Mesendoderm (in vitro differentiated cells): ENCODE measurements at regions not wholly inside any gene's neighbourhood (a gene's known extent, or its start where the extent isn't known, plus 50 kb on each side); places are given as distances from the start of the nearest gene placed in this dataset.

ENCODE experiments used
- DNase-seq: peaks from one replicate; pipeline ENCODE4 v3.0.0; 2013
- H2AK5ac ChIP-seq: 2 replicates; pipeline ENCODE4 v1.6.1; 2013; ENCODE audit warnings: low read length, inconsistent platforms
- H2BK120ac ChIP-seq: 2 replicates; pipeline ENCODE4 v1.6.1; 2013; ENCODE audit warnings: low read depth, mild to moderate bottlenecking, low read length, moderate library complexity, mixed read lengths
- H2BK15ac ChIP-seq: replicated peaks from 2 replicates; pipeline ENCODE4 v1.6.1; 2013; ENCODE audit warnings: low read depth, mild to moderate bottlenecking, moderate library complexity
- H2BK5ac ChIP-seq: 2 replicates; pipeline ENCODE4 v1.6.1; 2013; ENCODE audit warnings: low read length, inconsistent platforms
- H3K18ac ChIP-seq: 2 replicates; pipeline ENCODE4 v1.6.1; 2013; ENCODE audit warnings: mild to moderate bottlenecking, low read length, mixed read lengths
- H3K23ac ChIP-seq: one replicate; pipeline ENCODE4 v1.6.1; 2013; ENCODE audit warnings: low read length
- H3K27ac ChIP-seq: 2 replicates; pipeline ENCODE4 v1.5.1; 2013; ENCODE audit warnings: low read depth, mild to moderate bottlenecking, inconsistent platforms, low read length, moderate library complexity
- H3K27me3 ChIP-seq: 2 replicates; pipeline ENCODE4 v1.6.1; 2013; ENCODE audit warnings: low read length, control low read depth, mild to moderate bottlenecking, inconsistent platforms; ENCODE audit not compliant: insufficient read depth, poor library complexity
- H3K36me3 ChIP-seq: 2 replicates; pipeline ENCODE4 v1.6.1; 2013; ENCODE audit warnings: low read length, inconsistent platforms; ENCODE audit not compliant: control insufficient read depth, insufficient read depth
- H3K4ac ChIP-seq: one replicate; pipeline ENCODE4 v1.6.1; 2013; ENCODE audit warnings: low read depth, mild to moderate bottlenecking, low read length, moderate library complexity
- H3K4me1 ChIP-seq: 2 replicates; pipeline ENCODE4 v1.6.1; 2013; ENCODE audit warnings: low read depth, low read length, inconsistent platforms; ENCODE audit not compliant: control insufficient read depth
- H3K4me2 ChIP-seq: 2 replicates; pipeline ENCODE4 v1.6.1; 2013; ENCODE audit warnings: low read length
- H3K4me3 ChIP-seq: 2 replicates; pipeline ENCODE4 v1.5.1; 2013; ENCODE audit warnings: mild to moderate bottlenecking, low read length
- H3K56ac ChIP-seq: one replicate; pipeline ENCODE4 v1.6.1; 2013; ENCODE audit warnings: low read length
- H3K79me1 ChIP-seq: 2 replicates; pipeline ENCODE4 v1.6.1; 2013; ENCODE audit warnings: low read length, inconsistent platforms
- H3K79me2 ChIP-seq: 2 replicates; pipeline ENCODE4 v1.6.1; 2013; ENCODE audit warnings: mild to moderate bottlenecking, low read length; ENCODE audit not compliant: control insufficient read depth, insufficient read depth
- H3K9ac ChIP-seq: 2 replicates; pipeline ENCODE4 v1.6.1; 2013; ENCODE audit warnings: low read length, inconsistent platforms
- H4K5ac ChIP-seq: one replicate; pipeline ENCODE4 v1.6.1; 2013; ENCODE audit warnings: low read length
- H4K8ac ChIP-seq: one replicate; pipeline ENCODE4 v1.6.1; 2013; ENCODE audit warnings: low read depth, mild to moderate bottlenecking, control low read depth, low read length, moderate library complexity
- WGBS: extraction: QIAGEN DNeasy Blood & Tissue Kit; methylation state at CpG from one replicate; pipeline ENCODE4 v1.1.7; 2013; ENCODE audit warnings: low lambda C conversion rate, missing lambda C conversion rate; ENCODE audit not compliant: insufficient coverage; ENCODE audit errors: extremely low coverage; 5-methylcytosine and 5-hydroxymethylcytosine counted together

DNA sequence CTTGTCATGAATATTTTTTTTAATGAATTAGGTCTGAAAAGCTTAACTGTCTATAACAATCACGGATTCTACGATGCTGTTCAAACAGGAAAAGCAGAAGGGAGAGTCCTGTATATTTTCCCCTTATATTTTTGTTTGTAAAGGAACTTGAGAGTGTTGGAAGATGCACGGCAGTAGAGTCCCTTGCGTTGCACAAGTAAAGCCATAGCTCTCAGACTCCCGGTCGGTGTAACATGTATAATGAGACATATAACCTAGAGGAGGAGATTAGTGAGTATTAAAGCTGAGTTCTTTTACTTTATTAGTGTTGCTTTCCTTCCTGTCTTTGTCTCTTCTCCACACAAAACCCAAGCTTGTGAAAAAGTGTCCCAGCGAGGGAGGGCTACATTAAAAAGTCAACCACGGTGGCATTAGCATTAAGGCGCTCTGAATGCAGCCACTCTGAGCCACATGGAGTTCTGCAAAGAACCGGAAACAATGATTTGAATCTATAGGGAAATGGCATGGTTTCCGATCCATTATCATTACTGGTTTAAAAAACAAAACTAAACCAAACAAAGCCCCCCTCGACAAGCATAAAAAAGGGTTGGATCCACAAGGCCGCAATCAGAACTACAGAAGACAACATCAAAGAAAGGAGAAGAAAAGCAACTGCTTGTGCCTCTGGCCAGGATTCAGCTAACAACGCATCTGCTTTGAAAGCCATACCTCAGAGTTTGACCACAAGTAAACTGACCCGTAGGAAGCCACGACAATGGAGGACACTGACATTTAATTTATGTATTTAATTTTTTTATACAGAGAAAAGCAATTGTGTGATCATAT is 356.8 kb downstream of the LMO4 start:
- no peak overlapping the region for H2BK120ac ChIP-seq
- no peak overlapping the region for H3K27ac ChIP-seq
- WGBS: no CpG with 5 or more reads among the region's 16 CpGs
- H3K79me1 ChIP-seq: no peaks in the 10 kb centered on the region
- H3K18ac ChIP-seq: no peak overlapping the region
- H3K4me3 ChIP-seq: no peak overlapping the region
- H4K8ac ChIP-seq: no peak overlapping the region
- no peak overlapping the region for H3K9ac ChIP-seq
- H3K27me3 ChIP-seq: no peaks in the 10 kb centered on the region
- H4K5ac ChIP-seq: no peak overlapping the region
- no peak overlapping the region for H3K56ac ChIP-seq
- H3K23ac ChIP-seq: no peak overlapping the region
- peak overlapping the region; percentile 3 for H2BK15ac ChIP-seq
- H3K4me2 ChIP-seq: no peak overlapping the region
- H3K4ac ChIP-seq: no peak overlapping the region
- no peak overlapping the region for H2AK5ac ChIP-seq
- no peak overlapping the region for H2BK5ac ChIP-seq
- no peaks in the 10 kb centered on the region for H3K79me2 ChIP-seq
- no peaks in the 10 kb centered on the region for H3K4me1 ChIP-seq
- H3K36me3 ChIP-seq: no peaks in the 10 kb centered on the region
- no peak for DNase-seq

GRCh38 chr1:87686136-87686495 is 357.4 kb downstream of the LMO4 start:
- DNase-seq: no peak
- Histone ChIP-seq H3K4ac (no peak overlapping the region), H3K4me1 (no peaks in the 10 kb centered on the region), H3K36me3 (no peaks in the 10 kb centered on the region), H4K5ac (no peak overlapping the region), H3K56ac (no peak overlapping the region), H2AK5ac (no peak overlapping the region), H3K27me3 (no peaks in the 10 kb centered on the region), H2BK120ac (no peak overlapping the region), H3K18ac (no peak overlapping the region), H3K23ac (no peak overlapping the region), H3K4me3 (no peak overlapping the region), H4K8ac (no peak overlapping the region), H3K4me2 (no peak overlapping the region), H2BK15ac (no peak overlapping the region), H3K79me1 (no peaks in the 10 kb centered on the region), H3K9ac (no peak overlapping the region), H3K79me2 (no peaks in the 10 kb centered on the region), H2BK5ac (no peak overlapping the region), H3K27ac (no peak overlapping the region)
- no CpG with 5 or more reads among the region's 1 CpG for WGBS

DNA sequence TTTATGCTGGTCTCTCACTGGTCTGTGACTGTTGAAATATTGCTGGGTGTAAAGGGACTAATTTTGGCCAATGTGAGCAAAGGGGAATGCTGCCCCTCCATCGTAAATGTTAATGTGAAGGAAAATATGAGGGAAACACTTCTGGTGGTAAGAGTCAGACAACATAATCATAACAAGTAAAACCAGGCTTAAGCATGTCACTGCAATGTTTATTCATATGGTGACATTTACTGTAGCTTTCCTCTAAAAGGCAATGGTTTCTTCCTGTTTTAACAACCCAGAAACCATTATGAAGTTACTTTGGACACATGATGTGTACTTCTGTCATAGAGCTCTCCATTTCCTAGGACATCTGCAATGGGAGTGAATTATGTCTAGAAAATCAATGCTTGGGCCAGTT is 358.0 kb downstream of the LMO4 start:
- no peaks in the 10 kb centered on the region for H3K27me3 ChIP-seq
- H3K4me3 ChIP-seq: no peak overlapping the region
- H2BK5ac ChIP-seq: no peak overlapping the region
- no peaks in the 10 kb centered on the region for H3K4me1 ChIP-seq
- no peaks in the 10 kb centered on the region for H3K79me2 ChIP-seq
- H3K27ac ChIP-seq: no peak overlapping the region
- H3K36me3 ChIP-seq: no peaks in the 10 kb centered on the region
- WGBS: no CpG with 5 or more reads among the region's 1 CpG
- no peak overlapping the region for H3K56ac ChIP-seq
- H4K8ac ChIP-seq: no peak overlapping the region
- no peak overlapping the region for H3K4me2 ChIP-seq
- no peak overlapping the region for H3K4ac ChIP-seq
- no peaks in the 10 kb centered on the region for H3K79me1 ChIP-seq
- H4K5ac ChIP-seq: no peak overlapping the region
- no peak overlapping the region for H3K9ac ChIP-seq
- H3K23ac ChIP-seq: peak overlapping the region; percentile 38
- no peak overlapping the region for H2BK120ac ChIP-seq
- DNase-seq: no peak
- H3K18ac ChIP-seq: no peak overlapping the region
- no peak overlapping the region for H2AK5ac ChIP-seq
- H2BK15ac ChIP-seq: no peak overlapping the region

DNA sequence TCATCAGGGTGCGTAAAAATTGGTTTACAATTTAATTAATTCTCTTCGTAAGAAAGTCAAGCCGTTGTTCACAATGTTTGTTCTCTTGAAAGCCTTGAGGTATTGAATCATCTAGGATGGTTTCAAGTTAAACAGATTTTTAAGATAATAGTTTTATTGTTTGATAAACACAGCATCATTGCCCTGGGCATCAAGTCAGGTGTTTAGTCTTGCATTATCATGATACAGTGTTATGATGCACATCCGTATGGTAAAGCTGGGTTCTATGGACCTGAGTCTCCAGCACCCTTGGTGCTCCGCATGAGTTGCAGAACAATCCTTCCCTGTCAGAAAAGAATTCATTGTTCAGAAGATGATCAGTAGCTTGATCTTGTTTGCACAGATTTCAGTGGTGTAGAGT is 359.5 kb downstream of the LMO4 start:
- Histone ChIP-seq H2BK5ac (no peak overlapping the region), H3K23ac (no peak overlapping the region), H3K9ac (no peak overlapping the region), H3K4me3 (no peak overlapping the region), H3K4ac (no peak overlapping the region), H3K18ac (no peak overlapping the region), H3K4me1 (no peaks in the 10 kb centered on the region), H3K79me1 (no peaks in the 10 kb centered on the region), H3K27ac (no peak overlapping the region), H3K4me2 (no peak overlapping the region), H4K5ac (no peak overlapping the region), H2BK120ac (no peak overlapping the region), H3K56ac (no peak overlapping the region), H3K79me2 (no peaks in the 10 kb centered on the region), H2AK5ac (no peak overlapping the region), H2BK15ac (no peak overlapping the region), H3K36me3 (no peaks in the 10 kb centered on the region), H4K8ac (no peak overlapping the region), H3K27me3 (no peaks in the 10 kb centered on the region)
- WGBS: no CpG with 5 or more reads among the region's 5 CpGs
- DNase-seq: no peak

DNA sequence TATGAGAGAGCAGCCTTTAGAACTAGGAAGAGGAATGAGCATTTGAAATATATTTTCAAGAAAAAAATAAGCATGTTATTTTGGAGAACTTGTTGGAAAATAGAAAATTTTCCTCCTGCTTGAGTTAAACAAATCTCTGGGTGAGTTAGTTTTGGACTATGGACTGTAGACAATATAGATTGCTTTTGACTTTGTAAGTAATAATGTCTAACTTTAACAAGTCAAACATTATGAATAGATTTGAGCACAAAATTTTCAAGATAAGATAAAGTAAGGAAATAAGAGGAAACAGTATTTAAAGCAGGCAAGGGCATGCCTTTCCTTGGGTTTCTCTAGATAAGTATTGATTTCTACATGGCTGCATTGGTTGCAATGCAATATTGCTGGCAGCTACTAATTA is 360.8 kb downstream of the LMO4 start:
- H4K5ac ChIP-seq: no peak overlapping the region
- no peak overlapping the region for H3K56ac ChIP-seq
- no peaks in the 10 kb centered on the region for H3K79me1 ChIP-seq
- no peaks in the 10 kb centered on the region for H3K36me3 ChIP-seq
- H3K27ac ChIP-seq: no peak overlapping the region
- H3K4ac ChIP-seq: no peak overlapping the region
- H3K23ac ChIP-seq: no peak overlapping the region
- no peak for DNase-seq
- H3K4me2 ChIP-seq: no peak overlapping the region
- no peak overlapping the region for H4K8ac ChIP-seq
- H3K27me3 ChIP-seq: no peaks in the 10 kb centered on the region
- H3K79me2 ChIP-seq: no peaks in the 10 kb centered on the region
- H2AK5ac ChIP-seq: no peak overlapping the region
- H3K18ac ChIP-seq: no peak overlapping the region
- no peak overlapping the region for H3K4me3 ChIP-seq
- no peak overlapping the region for H2BK120ac ChIP-seq
- H3K4me1 ChIP-seq: no peaks in the 10 kb centered on the region
- H3K9ac ChIP-seq: no peak overlapping the region
- H2BK5ac ChIP-seq: no peak overlapping the region
- no peak overlapping the region for H2BK15ac ChIP-seq

DNA sequence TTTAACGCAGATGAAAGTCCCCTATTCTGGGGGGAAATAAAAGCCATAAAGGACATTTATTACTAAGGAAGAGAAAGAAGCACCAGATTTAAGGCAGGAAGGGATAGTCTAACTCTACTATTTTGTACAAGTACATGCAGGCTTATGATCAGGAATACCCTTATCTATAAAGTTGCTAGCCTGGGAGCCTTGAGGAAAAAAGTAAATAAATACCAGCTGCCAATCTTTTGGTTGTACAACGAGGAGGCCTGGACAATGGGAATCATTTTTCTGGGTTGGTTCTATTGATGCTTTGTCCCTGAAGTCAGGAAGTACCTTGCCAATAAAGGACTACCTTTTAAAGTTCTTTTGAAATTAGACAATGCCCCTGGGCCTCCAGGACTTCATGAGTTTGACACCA is 367.8 kb downstream of the LMO4 start:
- no peak overlapping the region for H3K56ac ChIP-seq
- H3K27ac ChIP-seq: no peak overlapping the region
- no peak overlapping the region for H4K5ac ChIP-seq
- H3K4ac ChIP-seq: no peak overlapping the region
- H3K79me1 ChIP-seq: no peaks in the 10 kb centered on the region
- H3K36me3 ChIP-seq: no peaks in the 10 kb centered on the region
- no peaks in the 10 kb centered on the region for H3K79me2 ChIP-seq
- no peak overlapping the region for H4K8ac ChIP-seq
- H3K23ac ChIP-seq: no peak overlapping the region
- H3K27me3 ChIP-seq: no peaks in the 10 kb centered on the region
- no peak overlapping the region for H2BK5ac ChIP-seq
- H3K4me2 ChIP-seq: no peak overlapping the region
- H3K9ac ChIP-seq: no peak overlapping the region
- no peak overlapping the region for H3K4me3 ChIP-seq
- H2BK15ac ChIP-seq: no peak overlapping the region
- no CpG with 5 or more reads among the region's 2 CpGs for WGBS
- H2BK120ac ChIP-seq: no peak overlapping the region
- H3K18ac ChIP-seq: no peak overlapping the region
- no peak overlapping the region for H2AK5ac ChIP-seq
- no peak for DNase-seq
- H3K4me1 ChIP-seq: no peaks in the 10 kb centered on the region
